KOPT-K1 (cell line): ENCODE measurements at regions not wholly inside any gene's neighbourhood (a gene's known extent, or its start where the extent isn't known, plus 50 kb on each side); places are given as distances from the start of the nearest gene placed in this dataset.
"Not testable (repeated sequence)": the region's sequence is repeated elsewhere in the genome, so short reads cannot be mapped to it uniquely, and the experiment has no call there.

Experiments
- H3K27ac ChIP-seq: fragments of 200-600 bp; sonication (generic); 2 replicates; pipeline ENCODE4 v1.5.1; 2016; ENCODE audit warnings: antibody characterized with exemption, mild to moderate bottlenecking, low read depth, low read length; ENCODE audit not compliant: poor library complexity, severe bottlenecking
- H3K36me3 ChIP-seq: fragments of 200-600 bp; sonication (generic); 2 replicates; pipeline ENCODE4 v1.5.1; 2017; ENCODE audit warnings: antibody characterized with exemption, mild to moderate bottlenecking, low read length, moderate library complexity; ENCODE audit not compliant: insufficient read depth
- H3K9me3 ChIP-seq: fragments of 200-600 bp; sonication (generic); 2 replicates; pipeline ENCODE4 v1.5.1; 2017; ENCODE audit warnings: antibody characterized with exemption, low read length, mild to moderate bottlenecking; ENCODE audit not compliant: insufficient read depth, poor library complexity, severe bottlenecking

- no peak overlapping the region for H3K27ac ChIP-seq
- no peaks in the 10 kb centered on the region for H3K36me3 ChIP-seq
- no peaks in the 10 kb centered on the region for H3K9me3 ChIP-seq
Measured at GRCh38 chr4:10226756-10227155, 110.2 kb upstream of the WDR1 start.

DNA sequence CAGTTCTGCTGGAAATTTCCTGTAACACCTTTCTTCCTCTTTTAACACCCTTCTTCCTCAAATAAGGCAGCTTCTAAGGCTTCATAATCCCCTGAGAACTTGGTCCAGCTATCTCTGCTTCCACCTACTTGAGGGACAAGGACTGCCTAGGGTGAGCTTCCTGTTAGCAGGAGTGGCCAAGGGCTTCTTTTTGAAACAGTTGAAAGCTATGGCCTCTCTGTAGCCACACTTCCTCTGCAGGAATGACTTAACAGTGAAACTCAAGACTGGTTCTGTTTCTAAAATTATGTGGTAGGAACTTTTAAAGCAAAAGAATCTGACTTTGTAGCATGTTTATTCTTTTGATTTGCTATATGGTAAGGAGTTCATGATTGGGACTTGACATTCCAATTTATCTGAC is 108.5 kb upstream of the WDR1 start:
- no peak overlapping the region for H3K27ac ChIP-seq
- H3K36me3 ChIP-seq, result no peaks in the 10 kb centered on the region
- H3K9me3 ChIP-seq, result no peaks in the 10 kb centered on the region

DNA sequence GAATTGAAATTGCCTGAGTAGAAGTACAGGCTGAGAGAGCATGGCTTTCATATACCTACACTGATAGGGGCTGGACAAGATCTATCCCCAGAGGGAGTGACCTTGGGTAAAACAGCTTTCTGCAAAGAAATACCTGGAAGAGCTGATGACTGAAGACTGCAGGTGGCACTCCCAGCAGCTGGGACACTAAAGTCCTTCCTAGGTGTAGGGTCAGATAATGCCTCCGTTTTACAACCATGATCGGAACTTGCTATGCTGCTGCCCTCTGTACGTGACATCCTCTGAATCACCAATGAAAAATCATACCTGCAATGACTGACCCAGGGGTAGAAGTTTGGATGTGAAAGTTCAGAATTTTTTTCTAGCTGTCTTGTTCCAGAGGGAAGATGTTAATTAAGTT is 107.2 kb upstream of the WDR1 start:
- no peak overlapping the region for H3K27ac ChIP-seq
- H3K36me3 ChIP-seq, result no peaks in the 10 kb centered on the region
- no peaks in the 10 kb centered on the region for H3K9me3 ChIP-seq

DNA sequence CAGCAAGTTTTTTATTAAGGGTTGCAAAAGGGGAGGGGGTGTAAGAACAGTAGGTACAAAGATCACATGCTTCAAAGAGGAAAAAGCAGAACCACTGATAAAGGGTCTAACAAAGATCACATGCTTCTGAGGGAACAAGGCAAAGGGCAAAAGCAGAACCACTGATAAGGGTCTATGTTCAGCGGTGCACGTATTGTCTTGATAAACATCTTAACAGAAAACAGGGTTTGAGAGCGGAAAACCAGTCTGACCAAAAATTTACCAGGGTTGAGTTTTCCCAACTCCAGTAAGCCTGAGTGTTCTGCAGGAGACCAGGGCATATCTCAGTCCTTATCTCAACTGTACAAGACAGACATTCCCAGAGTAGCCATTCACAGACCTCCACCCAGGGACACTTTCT is 96.9 kb upstream of the WDR1 start:
- not testable (repeated sequence) for H3K9me3 ChIP-seq, H3K36me3 ChIP-seq, H3K27ac ChIP-seq

DNA sequence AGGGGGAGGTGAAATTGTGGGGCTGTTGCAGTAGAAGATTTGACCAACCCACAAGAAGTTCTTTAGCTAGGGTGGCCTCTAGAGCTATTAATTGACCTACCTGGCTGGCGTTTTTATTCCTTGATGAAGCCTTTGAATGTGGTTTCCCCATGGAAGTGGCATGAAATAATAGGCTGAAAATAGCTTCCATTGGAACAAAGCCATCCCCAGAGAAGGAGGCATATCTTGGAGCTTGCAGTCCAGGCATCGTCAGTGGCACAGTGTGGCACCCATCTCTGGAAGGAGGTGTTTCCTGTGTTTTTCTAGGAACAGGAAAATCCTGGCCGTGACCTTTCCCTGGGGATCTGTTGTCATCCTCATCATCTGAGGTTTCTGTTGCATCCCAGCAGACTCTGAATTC is 96.3 kb upstream of the WDR1 start:
- Histone ChIP-seq H3K27ac (no peak overlapping the region), H3K9me3 (no peaks in the 10 kb centered on the region), H3K36me3 (no peaks in the 10 kb centered on the region)

- H3K9me3 ChIP-seq, result no peaks in the 10 kb centered on the region
- no peak overlapping the region for H3K27ac ChIP-seq
- H3K36me3 ChIP-seq, result no peaks in the 10 kb centered on the region
Measured at GRCh38 chr4:10212400-10212799, 95.8 kb upstream of the WDR1 start.

DNA sequence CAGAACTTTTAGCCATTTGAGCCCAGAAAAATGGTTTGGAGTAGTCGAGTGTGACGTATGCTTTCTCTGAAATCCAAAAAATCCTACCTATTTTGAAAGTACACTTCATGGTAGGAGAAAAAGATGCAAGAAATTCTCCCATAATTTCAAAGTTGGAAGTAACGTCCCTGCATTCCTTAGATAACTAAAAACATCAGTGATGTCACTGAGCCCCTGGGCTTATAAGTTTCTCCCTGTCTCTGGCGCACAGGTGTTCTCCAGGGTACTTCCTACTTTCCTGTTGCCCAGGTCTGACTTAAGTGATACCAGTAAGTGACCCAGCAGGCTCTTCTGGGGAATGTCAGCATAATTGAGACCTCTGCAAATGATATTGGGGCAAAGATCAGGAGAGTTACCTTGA is 90.5 kb upstream of the WDR1 start:
- Histone ChIP-seq H3K27ac (no peak overlapping the region), H3K36me3 (no peaks in the 10 kb centered on the region), H3K9me3 (no peaks in the 10 kb centered on the region)

- no peaks in the 10 kb centered on the region for H3K36me3 ChIP-seq
- no peaks in the 10 kb centered on the region for H3K9me3 ChIP-seq
- H3K27ac ChIP-seq, result no peak overlapping the region
Measured at GRCh38 chr4:10205223-10205622, 88.6 kb upstream of the WDR1 start.

DNA sequence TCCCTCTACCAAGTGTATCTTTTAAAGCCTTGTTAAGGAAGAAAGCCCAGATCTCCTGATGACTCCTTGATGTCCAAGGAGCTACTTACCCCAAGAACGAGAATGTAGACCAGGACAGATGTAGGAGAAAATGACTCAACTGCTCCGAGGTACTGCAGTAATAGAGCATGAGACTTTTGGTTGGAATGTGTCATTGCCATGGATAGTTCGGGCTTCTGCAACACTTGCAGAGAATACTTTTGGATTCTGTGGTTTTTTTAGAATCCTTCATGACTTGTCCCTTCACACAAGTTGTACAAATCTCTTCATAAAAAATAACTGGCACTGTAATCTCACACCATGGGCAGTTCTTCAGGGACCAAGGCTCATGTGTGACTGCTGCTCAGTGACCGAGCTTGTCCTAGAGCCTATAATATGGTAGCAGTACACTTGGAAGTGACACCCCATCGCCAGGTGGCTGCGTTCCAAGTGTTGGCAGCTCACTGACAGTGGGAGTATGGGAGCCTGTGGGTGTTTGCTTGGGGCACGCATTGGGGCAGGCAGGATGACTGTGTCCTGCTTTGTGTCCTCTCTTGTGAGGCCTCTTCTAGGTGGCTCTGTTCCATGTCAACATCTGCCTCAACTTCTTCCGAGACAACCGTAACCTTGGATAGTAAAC is 87.9 kb upstream of the WDR1 start:
- Histone ChIP-seq H3K9me3 (no peaks in the 10 kb centered on the region), H3K36me3 (no peaks in the 10 kb centered on the region), H3K27ac (no peak overlapping the region)

DNA sequence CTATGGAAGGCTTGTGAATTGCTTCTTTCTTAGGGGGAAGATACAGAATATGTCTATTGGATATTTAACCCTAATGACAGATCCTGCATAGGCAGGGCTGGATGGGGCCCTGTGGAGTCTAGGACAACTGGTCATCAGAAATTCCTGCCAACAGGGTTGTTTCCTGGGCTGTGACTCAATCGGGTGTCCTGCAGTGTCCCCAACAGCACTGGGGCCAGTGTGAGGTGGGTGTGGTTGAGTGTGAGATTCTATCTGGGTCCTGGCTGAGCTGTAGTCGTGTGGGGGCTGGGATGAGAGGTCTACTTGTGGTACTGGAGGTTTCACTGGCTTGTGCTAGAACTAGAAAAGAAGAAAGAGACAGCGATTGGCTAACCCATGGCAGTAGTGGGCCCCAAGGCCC is 87.3 kb upstream of the WDR1 start:
- no peak overlapping the region for H3K27ac ChIP-seq
- H3K9me3 ChIP-seq, result no peaks in the 10 kb centered on the region
- no peaks in the 10 kb centered on the region for H3K36me3 ChIP-seq

GRCh38 chr4:10201381-10202223 is 85.0 kb upstream of the WDR1 start:
- Histone ChIP-seq H3K27ac (no peak overlapping the region), H3K9me3 (no peaks in the 10 kb centered on the region), H3K36me3 (no peaks in the 10 kb centered on the region)

- H3K27ac ChIP-seq, result no peak overlapping the region
- H3K36me3 ChIP-seq, result no peaks in the 10 kb centered on the region
- H3K9me3 ChIP-seq, result no peaks in the 10 kb centered on the region
Measured at GRCh38 chr4:10200869-10201268, 84.3 kb upstream of the WDR1 start.

DNA sequence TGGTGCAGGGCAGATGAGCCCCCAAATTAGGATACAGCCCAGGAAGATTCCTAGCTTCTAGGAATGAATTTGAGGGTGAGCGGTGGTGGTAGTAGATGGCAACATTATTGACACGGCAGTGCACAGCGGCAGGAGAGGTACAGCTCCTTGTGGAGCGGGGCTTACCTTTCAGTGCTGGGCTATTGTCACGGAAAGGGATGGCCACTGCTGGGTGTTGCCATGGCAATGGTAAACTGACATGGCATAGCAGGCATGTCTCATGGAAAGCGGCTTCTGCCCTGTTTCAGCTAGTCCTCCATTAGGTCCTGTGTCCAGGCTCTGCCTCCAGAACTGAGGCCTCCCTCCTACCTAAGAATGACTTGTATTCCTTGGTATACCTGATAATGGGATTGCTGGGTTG is 81.8 kb upstream of the WDR1 start:
- no peak overlapping the region for H3K27ac ChIP-seq
- H3K9me3 ChIP-seq, result no peaks in the 10 kb centered on the region
- no peaks in the 10 kb centered on the region for H3K36me3 ChIP-seq

DNA sequence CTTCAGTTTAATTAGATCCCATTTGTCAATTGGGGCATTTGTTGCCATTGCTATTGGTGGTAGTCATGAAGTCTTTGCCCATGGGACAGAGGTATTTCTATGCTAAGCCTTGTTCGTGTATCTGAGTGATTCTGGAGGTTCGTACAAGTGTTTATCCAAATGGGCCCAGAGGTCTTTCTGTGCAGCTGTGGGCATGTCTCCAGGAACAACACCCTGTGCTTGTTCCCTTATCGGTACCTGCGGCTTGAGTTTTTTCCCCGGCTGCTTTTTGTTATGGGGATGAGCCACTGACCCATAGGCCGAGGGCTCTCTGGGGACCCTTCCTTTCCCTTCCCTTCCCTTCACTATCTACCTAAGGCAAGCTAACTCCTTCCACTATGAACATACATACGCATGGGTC is 81.4 kb upstream of the WDR1 start:
- Histone ChIP-seq H3K9me3 (no peaks in the 10 kb centered on the region), H3K27ac (no peak overlapping the region), H3K36me3 (no peaks in the 10 kb centered on the region)

GRCh38 chr4:10196191-10196590 is 79.6 kb upstream of the WDR1 start:
- H3K36me3 ChIP-seq, result no peaks in the 10 kb centered on the region
- H3K9me3 ChIP-seq, result no peaks in the 10 kb centered on the region
- no peak overlapping the region for H3K27ac ChIP-seq

- Histone ChIP-seq H3K9me3 (no peaks in the 10 kb centered on the region), H3K36me3 (no peaks in the 10 kb centered on the region), H3K27ac (no peak overlapping the region)
Measured at GRCh38 chr4:10192331-10192730, 75.7 kb upstream of the WDR1 start.
